Middle frontal gyrus (tissue), 1 donor: ENCODE measurements at regions not wholly inside any gene's neighbourhood (a gene's known extent, or its start where the extent isn't known, plus 50 kb on each side); places are given as distances from the start of the nearest gene placed in this dataset.

ENCODE experiments used
- DNase-seq: peaks from one replicate; pipeline ENCODE4 v3.0.0-alpha.2; 2015; ENCODE audit warnings: low spot score; ENCODE audit errors: extremely low spot score

- no peak for DNase-seq
Observed at GRCh38 chr14:75333606-75334548, 55.2 kb downstream of the FOS start.

GRCh38 chr14:75334549-75335051 lies 56.0 kb downstream of the FOS start:
- no peak for DNase-seq

DNA sequence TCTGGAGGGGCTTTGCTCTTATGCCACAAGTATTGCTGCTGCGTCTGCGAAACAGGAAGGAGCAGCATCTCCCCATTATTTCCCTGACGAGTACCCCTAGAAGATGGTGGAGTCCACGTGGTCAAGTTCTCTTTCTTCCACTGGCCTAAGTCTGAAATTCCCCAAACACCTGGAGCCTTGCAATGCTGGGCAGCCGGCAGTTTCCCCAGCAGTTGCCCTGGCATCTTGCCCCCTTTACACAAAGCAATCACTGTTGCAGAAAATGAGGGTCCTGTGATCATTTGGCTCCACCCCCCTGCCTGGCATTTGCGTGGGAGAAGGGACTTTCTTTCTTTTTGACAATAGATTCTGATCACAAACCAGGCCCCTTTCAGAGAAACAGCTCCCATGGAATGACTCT lies 56.9 kb downstream of the FOS start:
- no peak for DNase-seq

DNA sequence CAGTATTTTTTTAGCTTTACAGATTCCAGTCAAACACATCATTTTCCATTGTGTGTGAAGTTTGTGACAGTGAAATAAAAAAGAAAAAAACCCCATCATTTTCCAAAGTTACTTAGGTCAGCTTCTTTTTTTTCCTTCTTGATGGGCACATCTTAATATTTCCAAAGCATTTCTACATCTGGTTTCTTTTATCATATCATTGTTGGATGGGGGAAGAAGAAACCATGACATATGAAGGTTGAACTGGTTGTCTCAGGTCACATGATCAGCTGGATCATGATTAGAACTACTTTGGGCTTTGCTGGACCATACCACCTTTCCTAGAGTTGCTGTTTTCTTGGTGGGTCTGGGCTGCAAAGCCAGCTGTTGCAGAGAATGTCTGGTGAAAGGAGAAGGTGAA lies 59.8 kb downstream of the FOS start:
- DNase-seq, result no peak

GRCh38 chr14:75339059-75339458 lies 60.4 kb downstream of the FOS start:
- DNase-seq, result no peak

DNA sequence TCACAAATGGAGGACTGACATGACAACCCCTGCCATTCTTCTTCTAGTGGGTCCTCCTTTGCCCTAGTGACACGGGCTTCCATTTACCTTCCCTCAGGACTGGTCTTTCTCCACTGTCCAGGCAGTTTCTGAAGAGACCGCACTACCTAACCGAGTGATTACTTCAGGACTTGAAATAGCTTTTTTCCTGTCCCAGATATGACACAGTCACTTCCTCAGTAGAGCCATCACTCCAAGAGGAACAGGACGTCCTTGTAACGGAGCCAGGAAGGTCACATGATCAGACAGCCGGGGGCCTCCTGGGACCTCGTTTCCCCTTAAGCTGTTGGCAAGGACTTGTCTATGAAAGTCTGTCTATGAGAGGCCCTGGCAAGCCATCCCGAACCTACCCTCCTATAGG lies 62.3 kb downstream of the FOS start:
- no peak for DNase-seq

- no peak for DNase-seq
Observed at GRCh38 chr14:75341620-75342019, 63.0 kb downstream of the FOS start.

DNA sequence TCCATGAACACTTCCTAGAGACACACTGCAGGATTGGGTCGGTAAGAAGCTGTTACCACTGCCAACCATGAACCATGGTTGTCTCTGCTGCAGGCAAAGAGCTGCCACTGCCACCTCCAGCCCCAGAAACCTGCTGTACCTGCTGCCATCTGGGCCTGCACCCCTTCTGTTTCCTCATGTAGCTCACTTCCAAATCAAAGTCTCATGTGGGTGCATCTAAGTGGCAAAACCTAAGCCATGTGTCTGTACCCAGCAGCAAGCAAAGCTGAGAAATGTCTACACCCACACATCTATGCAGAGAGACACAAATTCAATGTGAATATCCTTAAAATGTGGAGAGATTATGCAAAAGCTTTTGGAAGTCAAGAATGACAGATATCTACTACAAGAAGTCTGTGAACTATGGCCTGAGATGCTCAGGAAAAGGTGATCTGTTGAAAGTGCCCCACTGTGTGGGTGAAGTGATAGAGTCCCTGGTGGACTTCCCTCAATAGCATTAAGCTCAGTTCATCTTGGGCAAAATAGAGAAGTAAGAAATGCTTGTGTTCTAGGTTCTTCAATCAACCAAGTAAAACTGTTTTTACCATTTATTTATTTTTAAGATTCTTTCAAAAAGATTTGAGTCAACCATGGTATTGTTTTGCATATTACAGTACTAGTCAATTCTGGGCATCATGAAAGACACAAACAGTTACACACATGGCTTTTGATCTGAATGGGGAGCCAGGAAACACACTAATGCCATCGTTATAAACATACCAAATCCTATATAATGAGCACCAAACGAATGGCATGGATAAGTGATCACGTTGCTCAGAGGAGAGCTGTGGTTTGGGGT lies 64.4 kb downstream of the FOS start:
- DNase-seq, result peak; percentile 57

DNA sequence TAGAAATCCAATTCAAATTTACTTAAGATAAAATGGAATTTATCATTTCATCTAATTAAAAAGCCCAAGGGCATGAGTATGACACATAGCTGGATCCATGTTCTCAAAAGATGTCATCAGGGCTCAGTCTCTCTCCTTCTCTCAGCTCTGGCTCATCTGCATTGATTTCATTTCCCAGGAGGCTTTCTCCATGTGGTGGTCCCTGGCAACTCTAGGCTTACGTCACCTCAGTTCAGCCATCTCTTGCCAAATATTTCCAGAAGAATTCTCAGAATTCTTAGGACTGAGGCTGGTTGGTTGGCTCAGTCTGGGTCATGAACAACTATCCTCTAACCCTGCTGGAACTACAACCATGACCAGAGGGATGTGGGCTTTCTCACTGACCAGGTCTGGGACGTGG lies 65.3 kb downstream of the FOS start:
- DNase-seq, result no peak

DNA sequence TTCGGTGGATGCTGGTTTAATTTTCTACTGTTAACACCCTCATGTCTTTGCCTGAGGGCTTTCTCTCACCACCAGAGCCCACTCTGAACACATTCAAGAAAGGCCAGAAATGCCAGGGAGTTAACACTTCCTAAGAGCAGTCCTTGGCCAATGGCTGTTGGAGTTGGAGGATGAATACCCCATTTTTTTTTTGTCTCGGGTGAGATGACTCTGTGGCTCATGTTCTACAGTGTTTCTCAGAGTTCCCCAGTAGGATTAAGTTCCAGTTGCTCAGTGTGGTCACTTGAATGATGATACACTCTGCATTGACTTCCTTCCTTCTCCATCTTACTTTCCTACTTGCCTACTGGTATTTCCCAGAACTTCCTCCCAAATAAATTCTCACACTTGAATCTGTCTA lies 65.8 kb downstream of the FOS start:
- DNase-seq, result no peak

GRCh38 chr14:75350505-75351060 lies 72.0 kb downstream of the FOS start:
- no peak for DNase-seq

DNA sequence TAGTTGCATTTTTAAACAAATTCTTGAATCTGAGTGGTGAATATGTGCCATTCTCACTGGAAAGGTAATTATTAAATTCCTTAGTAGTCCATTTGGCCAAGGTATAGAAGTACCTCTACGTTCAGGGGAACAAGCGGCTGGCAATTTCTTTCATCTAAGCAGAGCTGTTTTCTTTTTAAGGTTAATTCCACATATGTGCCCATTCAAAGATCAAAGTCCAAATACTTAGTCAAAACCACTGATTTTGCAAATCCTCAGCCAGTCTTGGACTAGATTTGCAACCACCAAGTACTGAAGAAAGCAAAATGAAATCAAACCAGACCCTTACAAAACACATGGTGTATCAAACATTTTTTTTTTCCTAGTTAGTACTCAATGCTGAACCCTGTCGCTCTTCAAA lies 68.7 kb upstream of the JDP2 start:
- no peak for DNase-seq

GRCh38 chr14:75361041-75361440 lies 66.8 kb upstream of the JDP2 start:
- no peak for DNase-seq

DNA sequence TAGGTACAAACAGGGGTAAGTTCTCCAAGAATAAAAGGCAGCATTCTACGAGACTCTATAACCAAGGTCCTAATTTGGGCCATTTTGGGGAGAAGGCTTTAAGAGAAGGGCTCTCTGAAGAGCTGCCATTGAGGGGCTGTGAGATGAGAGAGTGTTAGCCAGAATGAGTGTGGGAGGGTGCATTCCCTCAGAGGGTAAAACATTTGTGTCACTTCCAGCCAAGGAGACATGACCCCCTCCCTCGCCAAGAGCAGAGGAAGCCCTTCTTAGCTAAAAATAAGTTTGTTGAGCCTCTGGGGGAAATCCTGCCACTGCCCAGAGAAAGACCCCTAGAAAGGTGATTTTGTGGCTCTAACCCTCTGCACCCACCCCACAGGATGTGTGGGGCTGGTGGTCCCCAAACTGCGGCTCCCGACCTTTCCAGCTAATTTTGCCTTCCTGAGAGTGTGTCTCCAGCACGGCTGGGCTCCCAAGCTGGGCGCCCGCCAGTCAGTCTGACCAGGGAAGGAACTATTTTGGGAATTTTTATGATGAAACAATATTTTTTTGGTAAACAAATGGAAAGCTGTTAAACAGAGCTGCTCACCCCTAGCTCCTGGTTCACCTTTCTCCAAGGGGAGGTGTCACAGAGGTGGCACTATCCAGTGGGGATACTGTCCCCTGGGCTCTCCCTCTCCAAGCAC lies 65.9 kb upstream of the JDP2 start:
- DNase-seq, result no peak

- DNase-seq, result no peak
Observed at GRCh38 chr14:75363130-75363529, 64.7 kb upstream of the JDP2 start.

- no peak for DNase-seq
Observed at GRCh38 chr14:75363570-75364227, 64.1 kb upstream of the JDP2 start.

DNA sequence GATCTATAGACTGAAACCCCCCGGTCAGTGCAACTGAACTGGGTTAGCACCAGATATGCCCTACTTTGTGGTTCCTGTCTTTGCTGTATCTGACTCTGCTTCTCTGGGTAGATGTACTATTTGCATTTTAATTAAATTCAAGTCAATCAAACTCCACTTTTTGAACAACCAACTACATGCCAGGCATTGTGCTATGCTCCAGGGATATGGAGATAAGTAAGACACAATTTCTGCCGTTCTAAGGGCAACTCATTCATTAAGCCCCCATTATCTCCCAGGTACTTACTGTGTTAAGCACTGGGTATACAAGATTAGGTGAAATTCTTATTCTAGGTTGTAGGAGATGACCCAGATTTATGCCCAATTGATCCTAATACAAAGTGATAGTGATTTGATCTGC lies 62.7 kb upstream of the JDP2 start:
- no peak for DNase-seq

GRCh38 chr14:75366963-75367362 lies 60.9 kb upstream of the JDP2 start:
- no peak for DNase-seq

GRCh38 chr14:75368333-75368732 lies 59.5 kb upstream of the JDP2 start:
- peak; percentile 22 for DNase-seq

- DNase-seq, result no peak
Observed at GRCh38 chr14:75369506-75369905, 58.3 kb upstream of the JDP2 start.
